ENCODE measurements at regions not wholly inside any gene's neighbourhood (a gene's known extent, or its start where the extent isn't known, plus 50 kb on each side); places are given as distances from the start of the nearest gene placed in this dataset.

DNA sequence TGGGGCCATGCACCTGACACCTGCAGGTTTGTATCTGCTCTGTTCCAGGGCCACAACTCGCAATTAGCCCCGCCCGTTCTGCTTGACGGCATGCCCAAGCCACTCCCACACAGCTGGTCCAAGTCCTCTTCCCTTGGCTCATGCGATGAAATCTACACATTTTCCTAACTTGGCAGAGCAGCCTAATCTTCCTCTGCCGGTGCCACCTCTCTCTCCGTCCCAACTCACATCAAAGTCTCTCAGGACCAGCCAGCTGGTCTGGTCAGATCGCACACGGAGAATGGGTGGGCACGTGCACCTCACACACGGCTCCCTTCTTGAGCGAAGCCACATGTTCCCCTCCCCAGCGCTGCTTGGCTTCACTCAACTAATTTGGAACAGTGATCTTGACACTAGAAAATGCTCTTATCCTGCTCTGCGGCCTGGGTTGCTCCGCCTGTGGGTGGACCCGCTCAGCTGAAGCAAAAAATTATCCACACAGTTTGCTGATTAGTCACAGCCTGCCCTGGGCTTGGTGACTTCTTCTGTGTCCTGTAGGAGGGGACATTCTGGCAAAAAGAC, 176.7 kb downstream of the NRP2 start:
- H3K4me3 ChIP-seq (ENCODE audit: low read depth, low read length) = no peak overlapping the region

DNA sequence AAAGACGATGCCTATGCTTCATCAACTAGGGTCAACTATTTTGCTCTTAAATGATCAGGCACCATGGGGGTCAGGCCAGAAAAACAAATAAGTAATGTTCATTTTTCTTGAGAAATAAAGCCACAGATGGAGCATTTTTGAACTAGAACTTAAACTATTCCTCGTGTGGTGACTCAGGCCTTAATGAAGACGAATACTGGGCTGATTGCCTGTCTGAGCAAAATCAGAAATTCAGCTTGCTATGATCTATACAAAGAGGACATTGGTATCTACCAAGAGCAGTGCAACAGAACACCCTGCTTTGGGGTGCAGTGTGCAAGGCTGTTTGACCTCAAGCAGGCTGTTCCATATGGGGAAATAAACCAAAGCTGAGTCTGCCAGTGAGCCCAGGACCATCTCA, 176.0 kb downstream of the NRP2 start:
- TF ChIP-seq, protein P1, sequence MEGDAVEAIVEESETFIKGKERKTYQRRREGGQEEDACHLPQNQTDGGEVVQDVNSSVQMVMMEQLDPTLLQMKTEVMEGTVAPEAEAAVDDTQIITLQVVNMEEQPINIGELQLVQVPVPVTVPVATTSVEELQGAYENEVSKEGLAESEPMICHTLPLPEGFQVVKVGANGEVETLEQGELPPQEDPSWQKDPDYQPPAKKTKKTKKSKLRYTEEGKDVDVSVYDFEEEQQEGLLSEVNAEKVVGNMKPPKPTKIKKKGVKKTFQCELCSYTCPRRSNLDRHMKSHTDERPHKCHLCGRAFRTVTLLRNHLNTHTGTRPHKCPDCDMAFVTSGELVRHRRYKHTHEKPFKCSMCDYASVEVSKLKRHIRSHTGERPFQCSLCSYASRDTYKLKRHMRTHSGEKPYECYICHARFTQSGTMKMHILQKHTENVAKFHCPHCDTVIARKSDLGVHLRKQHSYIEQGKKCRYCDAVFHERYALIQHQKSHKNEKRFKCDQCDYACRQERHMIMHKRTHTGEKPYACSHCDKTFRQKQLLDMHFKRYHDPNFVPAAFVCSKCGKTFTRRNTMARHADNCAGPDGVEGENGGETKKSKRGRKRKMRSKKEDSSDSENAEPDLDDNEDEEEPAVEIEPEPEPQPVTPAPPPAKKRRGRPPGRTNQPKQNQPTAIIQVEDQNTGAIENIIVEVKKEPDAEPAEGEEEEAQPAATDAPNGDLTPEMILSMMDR (IDR thresholded peaks at IDR 0.05; ENCODE audit: low read depth, low read length, missing control alignments) = no peak
- H3K4me3 ChIP-seq (ENCODE audit: low read depth, low read length) = no peak overlapping the region
- no peak for DNase-seq (ENCODE audit: low read depth)

More for the DNA sequence above, 176.7 kb downstream of the NRP2 start:
- TF ChIP-seq, protein P1 (IDR thresholded peaks at IDR 0.05; ENCODE audit: low read depth, low read length, missing control alignments) = no peak
- DNase-seq (ENCODE audit: low read depth) = no peak

DNA sequence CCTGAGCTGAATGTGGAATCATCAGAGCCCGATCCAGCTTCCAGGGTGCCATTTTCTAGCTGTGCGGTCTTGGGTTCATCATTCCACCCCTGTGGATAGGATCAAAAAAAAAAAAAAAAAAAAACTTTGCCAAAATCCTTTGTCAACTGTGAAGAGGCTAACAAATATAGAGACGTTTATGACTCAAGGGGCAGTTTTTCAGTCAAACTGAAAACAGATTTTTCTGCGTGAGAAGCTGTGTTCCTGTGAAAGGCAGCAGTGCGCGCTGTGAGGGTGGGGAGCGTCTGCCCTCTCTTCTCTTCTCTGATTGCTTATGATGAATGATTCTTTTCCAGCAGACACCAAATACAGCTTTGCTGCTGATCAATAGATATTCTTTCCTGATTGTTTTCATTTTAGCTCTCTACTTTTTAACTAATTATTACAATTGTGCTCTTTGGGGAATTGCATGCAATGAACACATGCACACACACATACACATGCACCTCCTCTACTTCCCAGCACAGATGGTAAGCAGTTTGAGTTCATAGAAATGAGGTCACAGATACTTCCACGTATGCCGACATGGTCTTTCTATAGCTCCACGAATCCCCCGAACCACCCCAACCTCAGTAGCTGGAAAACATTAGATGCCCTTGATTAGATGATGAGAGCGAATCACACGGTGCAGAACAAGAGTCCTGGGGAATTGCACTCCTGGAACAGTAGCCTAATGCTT, 175.4 kb downstream of the NRP2 start:
- DNase-seq (ENCODE audit: low read depth) = no peak
- TF ChIP-seq, protein P1 (IDR thresholded peaks at IDR 0.05; ENCODE audit: low read depth, low read length, missing control alignments) = no peak
- H3K4me3 ChIP-seq (ENCODE audit: low read depth, low read length) = no peak overlapping the region

DNA sequence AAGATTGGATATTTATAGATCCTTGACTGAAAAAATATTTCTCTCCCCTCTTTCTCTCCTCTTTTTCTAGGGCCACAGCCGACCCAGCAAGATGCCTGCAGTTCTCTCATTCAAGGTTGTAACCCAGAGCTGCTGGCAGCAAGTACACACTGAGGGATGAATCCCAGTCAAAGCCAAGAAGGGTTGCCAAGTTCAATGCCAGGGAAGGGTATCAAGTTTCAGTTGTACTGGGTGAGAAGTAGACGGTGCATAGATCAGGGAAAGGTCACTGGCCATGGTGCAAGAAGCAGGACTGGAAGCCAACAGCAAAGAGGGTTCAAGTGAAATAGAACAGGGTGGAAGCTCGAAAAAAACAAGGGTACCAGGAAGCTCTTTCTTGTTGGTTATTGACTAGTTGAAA, 170.2 kb downstream of the NRP2 start:
- H3K4me3 ChIP-seq (ENCODE audit: low read depth, low read length) = no peak overlapping the region
- TF ChIP-seq, protein P1 (IDR thresholded peaks at IDR 0.05; ENCODE audit: low read depth, low read length, missing control alignments) = no peak

DNA sequence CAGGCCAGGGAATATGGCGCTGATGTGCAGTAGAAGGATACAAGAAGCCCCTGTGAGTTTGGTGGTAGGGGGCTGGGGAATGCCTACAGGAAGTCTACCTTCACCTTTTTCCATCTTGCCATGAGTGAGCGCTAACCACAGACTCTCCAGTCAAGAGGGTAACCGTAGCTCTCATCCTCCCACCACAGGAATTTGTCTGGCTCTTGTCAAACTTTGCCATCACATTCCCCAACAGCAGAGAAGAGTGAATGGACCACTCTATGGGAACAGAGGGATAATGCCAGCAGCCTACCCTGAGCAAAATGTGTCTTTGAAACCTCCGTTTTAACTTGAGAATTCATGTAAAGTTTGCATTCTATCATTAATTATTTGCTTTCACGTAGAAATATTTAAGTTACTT, 168.3 kb downstream of the NRP2 start:
- TF ChIP-seq, protein P1 (IDR thresholded peaks at IDR 0.05; ENCODE audit: low read depth, low read length, missing control alignments) = no peak
- DNase-seq (ENCODE audit: low read depth) = no peak
- no peak overlapping the region for H3K4me3 ChIP-seq (ENCODE audit: low read depth, low read length)

More for the DNA sequence above, 170.2 kb downstream of the NRP2 start:
- DNase-seq (ENCODE audit: low read depth) = no peak

DNA sequence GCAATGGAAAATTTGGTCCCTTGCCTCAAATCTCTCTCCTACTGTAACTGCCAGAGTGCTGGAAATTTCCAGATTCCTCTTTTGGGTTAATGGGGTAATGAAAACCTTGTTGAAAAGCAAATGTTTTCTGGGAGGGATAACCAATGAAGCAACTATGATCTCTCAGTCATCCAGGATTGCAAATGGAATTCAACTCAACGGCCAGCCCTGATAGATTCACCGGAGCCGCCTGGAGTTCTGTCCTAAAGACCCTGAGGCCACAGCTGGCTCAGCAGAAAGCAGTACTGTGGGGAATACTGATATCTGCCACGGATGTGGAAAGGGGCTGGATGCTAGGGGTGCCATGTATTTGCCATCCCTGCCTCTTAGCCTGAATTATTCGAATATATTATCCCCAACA, 167.8 kb downstream of the NRP2 start:
- DNase-seq (ENCODE audit: low read depth) = no peak
- no peak overlapping the region for H3K4me3 ChIP-seq (ENCODE audit: low read depth, low read length)
- TF ChIP-seq, protein P1 (IDR thresholded peaks at IDR 0.05; ENCODE audit: low read depth, low read length, missing control alignments) = no peak

DNA sequence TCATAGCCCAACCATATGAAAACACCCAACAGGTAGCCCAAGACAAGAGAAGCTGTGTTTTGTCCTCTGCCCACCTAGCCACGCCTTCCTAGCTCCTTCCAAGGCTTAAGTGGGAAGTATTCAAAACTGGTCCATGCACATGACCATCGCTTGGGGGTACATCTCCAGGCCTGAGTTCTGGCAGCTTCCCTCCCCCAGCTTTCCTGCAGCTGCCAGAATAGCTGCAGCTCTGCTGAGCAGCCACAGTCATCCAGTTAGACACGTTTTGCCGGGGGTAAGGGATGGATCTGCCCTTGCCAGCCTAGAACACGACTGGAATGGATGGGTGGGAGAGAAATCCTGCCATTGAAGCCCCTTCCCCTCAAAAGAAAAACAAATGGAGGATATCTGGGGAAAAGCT, 166.8 kb downstream of the NRP2 start:
- TF ChIP-seq, protein P1 (IDR thresholded peaks at IDR 0.05; ENCODE audit: low read depth, low read length, missing control alignments) = no peak
- no peak for DNase-seq (ENCODE audit: low read depth)
- no peak overlapping the region for H3K4me3 ChIP-seq (ENCODE audit: low read depth, low read length)

Data from GM12864 (cell line).